ENCODE measurements at regions not wholly inside any gene's neighbourhood (a gene's known extent, or its start where the extent isn't known, plus 50 kb on each side); places are given as distances from the start of the nearest gene placed in this dataset.

- Mint-ChIP-seq H3K27ac (no peak overlapping the region), H3K9me3 (peaks cover 10% of the 10 kb centered on the region), H3K36me3 (ENCODE audit: low read depth) (no peaks in the 10 kb centered on the region), H3K27me3 (ENCODE audit: low read depth) (no peaks in the 10 kb centered on the region), H3K4me3 (ENCODE audit: low read depth) (no peak overlapping the region), H3K4me1 (ENCODE audit: low read depth) (no peaks in the 10 kb centered on the region)
- DNase-seq (ENCODE audit: low spot score): no peak
- intact Hi-C loops (cut with micrococcal nuclease): no loop called here
Observed at GRCh38 chr21:27477296-27477695, 510.4 kb upstream of the ADAMTS5 start.

GRCh38 chr21:27476696-27477095 lies 509.8 kb upstream of the ADAMTS5 start:
- Mint-ChIP-seq H3K27me3 (ENCODE audit: low read depth) (no peaks in the 10 kb centered on the region), H3K4me1 (ENCODE audit: low read depth) (no peaks in the 10 kb centered on the region), H3K4me3 (ENCODE audit: low read depth) (no peak overlapping the region), H3K36me3 (ENCODE audit: low read depth) (no peaks in the 10 kb centered on the region), H3K27ac (no peak overlapping the region), H3K9me3 (peaks cover 6% of the 10 kb centered on the region)
- no peak for DNase-seq (ENCODE audit: low spot score)
- intact Hi-C loops (cut with micrococcal nuclease): no loop called here

GRCh38 chr21:27475363-27475955 lies 508.6 kb upstream of the ADAMTS5 start:
- Mint-ChIP-seq H3K4me3 (ENCODE audit: low read depth) (no peak overlapping the region), H3K27ac (no peak overlapping the region), H3K36me3 (ENCODE audit: low read depth) (no peaks in the 10 kb centered on the region), H3K9me3 (peaks cover 9% of the 10 kb centered on the region), H3K4me1 (ENCODE audit: low read depth) (no peaks in the 10 kb centered on the region), H3K27me3 (ENCODE audit: low read depth) (no peaks in the 10 kb centered on the region)
- no peak for DNase-seq (ENCODE audit: low spot score)
- intact Hi-C loops (cut with micrococcal nuclease): no loop called here

- Mint-ChIP-seq H3K4me3 (ENCODE audit: low read depth) (no peak overlapping the region), H3K27me3 (ENCODE audit: low read depth) (no peaks in the 10 kb centered on the region), H3K27ac (no peak overlapping the region), H3K9me3 (peaks cover 11% of the 10 kb centered on the region), H3K36me3 (ENCODE audit: low read depth) (no peaks in the 10 kb centered on the region), H3K4me1 (ENCODE audit: low read depth) (no peaks in the 10 kb centered on the region)
- intact Hi-C loops (cut with micrococcal nuclease): no loop called here
- DNase-seq (ENCODE audit: low spot score): no peak
Observed at GRCh38 chr21:27467366-27467765, 500.5 kb upstream of the ADAMTS5 start.

- H3K27ac Mint-ChIP-seq: no peak overlapping the region
- H3K9me3 Mint-ChIP-seq: peaks cover 11% of the 10 kb centered on the region
- intact Hi-C loops (cut with micrococcal nuclease): no loop called here
- H3K36me3 Mint-ChIP-seq (ENCODE audit: low read depth): no peaks in the 10 kb centered on the region
- no peak overlapping the region for H3K4me3 Mint-ChIP-seq (ENCODE audit: low read depth)
- no peak for DNase-seq (ENCODE audit: low spot score)
- H3K27me3 Mint-ChIP-seq (ENCODE audit: low read depth): no peaks in the 10 kb centered on the region
- H3K4me1 Mint-ChIP-seq (ENCODE audit: low read depth): no peaks in the 10 kb centered on the region
Observed at GRCh38 chr21:27466140-27466539, 499.3 kb upstream of the ADAMTS5 start.

- intact Hi-C loops (cut with micrococcal nuclease): no loop called here
- Mint-ChIP-seq H3K27ac (no peak overlapping the region), H3K9me3 (no peaks in the 10 kb centered on the region), H3K4me1 (ENCODE audit: low read depth) (no peaks in the 10 kb centered on the region), H3K36me3 (ENCODE audit: low read depth) (no peaks in the 10 kb centered on the region), H3K27me3 (ENCODE audit: low read depth) (no peaks in the 10 kb centered on the region), H3K4me3 (ENCODE audit: low read depth) (no peak overlapping the region)
- DNase-seq (ENCODE audit: low spot score): no peak
Observed at GRCh38 chr21:27464648-27465047, 497.8 kb upstream of the ADAMTS5 start.

- Mint-ChIP-seq H3K9me3 (no peaks in the 10 kb centered on the region), H3K27ac (no peak overlapping the region), H3K4me1 (ENCODE audit: low read depth) (no peaks in the 10 kb centered on the region), H3K4me3 (ENCODE audit: low read depth) (no peak overlapping the region), H3K36me3 (ENCODE audit: low read depth) (no peaks in the 10 kb centered on the region), H3K27me3 (ENCODE audit: low read depth) (no peaks in the 10 kb centered on the region)
- no peak for DNase-seq (ENCODE audit: low spot score)
- intact Hi-C loops (cut with micrococcal nuclease): no loop called here
Observed at GRCh38 chr21:27462726-27463125, 495.8 kb upstream of the ADAMTS5 start.

- Mint-ChIP-seq H3K27me3 (ENCODE audit: low read depth) (no peaks in the 10 kb centered on the region), H3K9me3 (peaks cover 2% of the 10 kb centered on the region), H3K4me3 (ENCODE audit: low read depth) (no peak overlapping the region), H3K4me1 (ENCODE audit: low read depth) (no peaks in the 10 kb centered on the region), H3K36me3 (ENCODE audit: low read depth) (no peaks in the 10 kb centered on the region), H3K27ac (no peak overlapping the region)
- DNase-seq (ENCODE audit: low spot score): no peak
- intact Hi-C loops (cut with micrococcal nuclease): no loop called here
Observed at GRCh38 chr21:27454234-27454633, 487.3 kb upstream of the ADAMTS5 start.

- Mint-ChIP-seq H3K27ac (no peak overlapping the region), H3K4me1 (ENCODE audit: low read depth) (no peaks in the 10 kb centered on the region), H3K4me3 (ENCODE audit: low read depth) (no peak overlapping the region), H3K27me3 (ENCODE audit: low read depth) (no peaks in the 10 kb centered on the region), H3K36me3 (ENCODE audit: low read depth) (no peaks in the 10 kb centered on the region), H3K9me3 (peaks cover 21% of the 10 kb centered on the region)
- no peak for DNase-seq (ENCODE audit: low spot score)
- intact Hi-C loops (cut with micrococcal nuclease): no loop called here
Observed at GRCh38 chr21:27451116-27451515, 484.2 kb upstream of the ADAMTS5 start.

DNA sequence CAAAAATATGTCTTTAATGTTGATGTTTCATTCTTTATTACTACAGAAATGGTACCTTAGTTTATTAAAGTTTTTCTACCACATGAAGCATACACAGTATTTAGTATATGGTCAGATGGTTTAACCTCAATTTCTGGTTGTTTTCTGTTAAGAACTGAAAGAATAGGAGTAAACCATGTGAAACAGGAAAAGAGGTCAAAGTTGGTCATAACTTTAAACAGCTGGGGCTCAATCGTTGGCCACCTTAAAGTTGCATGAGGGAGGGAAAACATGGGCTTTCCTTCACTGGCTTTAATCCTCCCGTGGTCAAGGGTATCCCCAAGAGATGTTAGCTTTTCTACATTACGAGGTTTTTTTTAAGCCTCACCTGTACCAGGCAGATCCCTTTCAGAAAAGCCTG lies 483.3 kb upstream of the ADAMTS5 start:
- no peak overlapping the region for H3K4me3 Mint-ChIP-seq (ENCODE audit: low read depth)
- no peaks in the 10 kb centered on the region for H3K4me1 Mint-ChIP-seq (ENCODE audit: low read depth)
- H3K27ac Mint-ChIP-seq: no peak overlapping the region
- H3K9me3 Mint-ChIP-seq: peaks cover 30% of the 10 kb centered on the region
- H3K27me3 Mint-ChIP-seq (ENCODE audit: low read depth): no peaks in the 10 kb centered on the region
- H3K36me3 Mint-ChIP-seq (ENCODE audit: low read depth): no peaks in the 10 kb centered on the region
- DNase-seq (ENCODE audit: low spot score): no peak
- intact Hi-C loops (cut with micrococcal nuclease): no loop called here

DNA sequence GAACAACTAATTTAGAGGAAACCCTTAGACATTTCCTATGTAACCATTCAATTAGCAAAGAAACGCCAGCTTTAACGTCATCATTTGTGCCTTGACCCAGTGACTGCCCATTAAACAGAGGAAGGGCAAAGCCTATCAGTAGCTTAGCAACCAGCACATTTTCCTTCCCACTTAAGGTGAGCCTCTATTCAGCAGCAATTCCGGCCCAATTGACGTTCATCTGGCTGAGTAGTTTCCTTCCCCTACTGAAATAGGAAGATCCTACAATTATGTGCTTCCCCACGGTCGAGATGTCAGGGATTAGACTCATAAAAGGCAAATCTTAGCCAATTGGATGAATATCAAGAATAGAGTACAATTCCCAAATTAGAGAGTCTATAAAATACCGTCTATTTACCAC lies 482.1 kb upstream of the ADAMTS5 start:
- H3K27me3 Mint-ChIP-seq (ENCODE audit: low read depth): no peaks in the 10 kb centered on the region
- no peak overlapping the region for H3K4me3 Mint-ChIP-seq (ENCODE audit: low read depth)
- H3K9me3 Mint-ChIP-seq: peaks cover 34% of the 10 kb centered on the region
- intact Hi-C loops (cut with micrococcal nuclease): no loop called here
- no peak for DNase-seq (ENCODE audit: low spot score)
- H3K27ac Mint-ChIP-seq: no peak overlapping the region
- no peaks in the 10 kb centered on the region for H3K36me3 Mint-ChIP-seq (ENCODE audit: low read depth)
- H3K4me1 Mint-ChIP-seq (ENCODE audit: low read depth): no peaks in the 10 kb centered on the region

DNA sequence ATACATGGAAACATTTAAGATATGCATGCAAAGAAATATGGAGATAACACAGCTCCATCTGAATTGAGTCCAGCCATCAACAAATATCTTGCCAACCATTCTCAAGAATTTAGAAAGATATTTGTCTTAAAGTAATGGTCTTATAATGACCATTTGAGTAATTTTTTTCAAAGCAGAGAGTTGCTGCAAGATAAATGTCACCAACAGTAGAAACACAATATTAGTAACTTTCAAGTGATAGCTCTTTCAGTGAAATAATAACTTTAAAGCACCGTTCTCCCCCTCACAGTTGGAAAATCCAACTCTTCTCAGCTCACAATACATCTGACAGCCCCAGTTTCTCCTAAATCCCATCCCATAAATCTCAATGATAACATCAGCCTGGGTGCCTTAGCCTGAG lies 481.0 kb upstream of the ADAMTS5 start:
- no peak overlapping the region for H3K27ac Mint-ChIP-seq
- H3K4me3 Mint-ChIP-seq (ENCODE audit: low read depth): no peak overlapping the region
- DNase-seq (ENCODE audit: low spot score): no peak
- H3K9me3 Mint-ChIP-seq: peaks cover 38% of the 10 kb centered on the region
- H3K36me3 Mint-ChIP-seq (ENCODE audit: low read depth): no peaks in the 10 kb centered on the region
- intact Hi-C loops (cut with micrococcal nuclease): no loop called here
- no peaks in the 10 kb centered on the region for H3K27me3 Mint-ChIP-seq (ENCODE audit: low read depth)
- H3K4me1 Mint-ChIP-seq (ENCODE audit: low read depth): no peaks in the 10 kb centered on the region

DNA sequence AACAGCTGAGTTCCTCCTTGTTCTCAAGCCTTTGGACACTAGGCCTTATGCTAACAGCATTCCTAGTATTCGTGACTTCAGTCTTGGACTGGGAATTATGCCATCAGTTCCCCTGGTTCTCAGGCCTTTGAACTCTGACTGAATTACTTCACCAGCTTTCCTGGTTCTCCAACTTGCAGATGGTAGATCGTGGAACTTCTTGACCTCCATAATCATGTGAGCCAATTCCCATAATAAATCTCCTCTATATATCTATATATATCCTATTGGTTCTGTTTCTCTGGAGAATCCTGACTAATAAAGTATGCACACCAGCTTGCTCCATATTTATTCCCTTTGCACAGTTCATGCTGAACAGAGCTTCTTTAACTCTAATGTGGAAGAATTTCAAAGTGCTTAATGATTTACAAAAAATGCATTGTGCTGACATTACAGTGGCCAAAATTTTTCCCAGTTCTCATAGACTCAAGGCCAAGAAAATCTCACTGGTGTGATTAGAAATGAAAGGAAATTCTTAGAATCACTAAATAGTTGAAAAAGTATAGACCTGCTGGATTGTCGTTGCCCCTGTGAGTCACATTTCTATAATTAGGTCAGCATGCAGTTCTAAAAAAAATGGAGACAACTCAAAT lies 462.9 kb upstream of the ADAMTS5 start:
- Mint-ChIP-seq H3K9me3 (peaks cover 15% of the 10 kb centered on the region), H3K36me3 (ENCODE audit: low read depth) (no peaks in the 10 kb centered on the region), H3K4me1 (ENCODE audit: low read depth) (no peaks in the 10 kb centered on the region), H3K27me3 (ENCODE audit: low read depth) (no peaks in the 10 kb centered on the region), H3K4me3 (ENCODE audit: low read depth) (no peak overlapping the region), H3K27ac (no peak overlapping the region)
- intact Hi-C loops (cut with micrococcal nuclease): no loop called here
- DNase-seq (ENCODE audit: low spot score): no peak

DNA sequence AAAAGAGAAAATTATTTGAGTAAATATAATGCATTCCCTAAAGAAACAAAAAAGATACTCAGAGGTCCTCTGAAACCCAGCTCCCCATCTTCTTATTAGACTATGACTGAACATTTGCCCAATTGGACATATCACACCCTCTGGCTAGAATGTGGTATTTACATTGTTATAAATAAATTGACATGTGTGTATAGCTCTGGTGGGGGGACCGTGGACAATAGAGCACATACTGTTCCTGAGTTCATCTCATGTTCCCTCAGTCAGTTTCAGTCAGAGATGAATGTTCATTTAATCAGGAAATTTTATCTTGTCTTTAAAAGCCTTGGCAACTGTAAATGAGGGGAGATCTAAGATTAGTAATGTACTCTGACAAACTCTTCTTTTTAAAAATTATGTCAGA lies 459.3 kb upstream of the ADAMTS5 start:
- intact Hi-C loops (cut with micrococcal nuclease): no loop called here
- H3K27me3 Mint-ChIP-seq (ENCODE audit: low read depth): no peaks in the 10 kb centered on the region
- H3K36me3 Mint-ChIP-seq (ENCODE audit: low read depth): no peaks in the 10 kb centered on the region
- no peak overlapping the region for H3K27ac Mint-ChIP-seq
- DNase-seq (ENCODE audit: low spot score): no peak
- no peaks in the 10 kb centered on the region for H3K4me1 Mint-ChIP-seq (ENCODE audit: low read depth)
- peaks cover 18% of the 10 kb centered on the region for H3K9me3 Mint-ChIP-seq
- H3K4me3 Mint-ChIP-seq (ENCODE audit: low read depth): no peak overlapping the region
